ENCODE measurements at regions not wholly inside any gene's neighbourhood (a gene's known extent, or its start where the extent isn't known, plus 50 kb on each side); places are given as distances from the start of the nearest gene placed in this dataset.

DNA sequence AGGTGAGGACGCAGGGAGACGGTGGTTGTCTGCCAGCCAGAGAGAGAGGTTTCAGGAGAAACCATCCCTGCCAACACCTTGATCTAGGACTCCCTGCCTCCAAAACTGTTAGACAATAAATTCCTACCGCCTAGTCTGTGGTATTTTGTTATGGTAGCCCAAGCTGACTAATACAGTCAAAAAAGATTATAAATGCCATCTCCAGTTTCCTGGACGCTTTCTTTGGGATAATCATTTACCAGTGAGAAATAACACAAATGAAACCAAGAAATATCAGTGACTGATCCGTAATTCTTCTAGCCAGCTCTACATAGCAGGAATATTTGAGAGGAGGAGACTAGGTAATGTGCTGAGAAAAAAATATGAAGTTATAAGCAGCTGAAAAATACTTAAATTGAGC is 707.8 kb upstream of the LMCD1 start:
- no peak for DNase-seq

- DNase-seq, result no peak
Measured at GRCh38 chr3:7798276-7798675, 703.3 kb upstream of the LMCD1 start.

DNA sequence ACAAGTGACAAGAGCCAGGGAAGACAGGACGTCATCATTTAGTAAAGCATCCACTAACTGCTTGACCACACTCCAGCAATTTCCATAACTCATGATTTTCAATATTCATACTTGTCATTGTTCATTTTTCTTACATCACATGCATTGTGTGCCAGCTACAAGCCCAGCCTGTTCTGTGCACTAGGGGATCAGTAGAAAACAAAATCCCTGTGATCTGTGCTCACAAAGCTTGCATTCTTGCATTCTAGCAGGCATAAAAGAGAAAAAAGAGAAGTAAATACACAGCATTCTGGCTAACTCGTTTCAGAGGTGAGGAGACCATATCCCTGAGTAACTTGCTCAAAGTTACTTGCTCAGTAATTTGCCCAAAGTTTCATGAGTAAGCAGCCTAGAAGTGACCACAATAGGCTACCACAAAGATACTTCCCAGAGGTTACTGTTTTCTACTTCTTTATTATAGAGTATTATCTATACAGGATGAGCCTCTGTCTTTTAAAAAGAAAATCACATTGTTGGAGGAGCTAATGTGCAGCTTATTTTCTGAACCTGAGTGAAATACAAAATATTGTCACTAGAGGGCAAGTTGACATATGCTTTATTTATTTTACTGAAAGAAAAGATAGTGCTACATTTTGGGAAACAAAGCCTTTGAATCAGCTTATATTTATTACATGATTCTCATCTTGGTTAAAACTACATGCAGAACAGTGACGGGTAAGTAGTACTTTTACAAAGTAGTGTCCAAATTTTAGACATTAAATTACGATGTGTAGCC is 701.4 kb upstream of the LMCD1 start:
- no peak for DNase-seq

- DNase-seq, result no peak
Measured at GRCh38 chr3:7812490-7812889, 689.1 kb upstream of the LMCD1 start.

GRCh38 chr3:7813365-7813764 is 688.3 kb upstream of the LMCD1 start:
- DNase-seq, result no peak

- no peak for DNase-seq
Measured at GRCh38 chr3:7817239-7817638, 684.4 kb upstream of the LMCD1 start.

DNA sequence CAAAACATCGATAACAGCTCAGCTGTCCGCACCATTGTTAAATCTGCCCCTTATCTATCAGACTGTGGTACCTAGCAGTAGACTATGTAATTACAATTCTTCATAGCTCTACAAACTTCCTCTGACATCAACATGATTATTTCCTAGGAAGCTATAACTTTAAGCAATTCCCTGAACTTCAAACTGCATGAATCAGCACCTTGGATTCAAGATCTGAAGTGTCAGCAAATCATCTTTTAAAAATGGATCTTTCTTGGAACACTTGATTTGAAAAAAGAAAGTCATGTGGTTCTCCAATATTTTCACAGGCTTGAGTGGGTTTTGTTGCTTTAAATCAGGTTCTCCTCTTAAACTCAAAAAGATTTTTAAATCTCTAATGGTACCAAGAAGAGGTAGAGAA is 680.7 kb upstream of the LMCD1 start:
- no peak for DNase-seq

DNA sequence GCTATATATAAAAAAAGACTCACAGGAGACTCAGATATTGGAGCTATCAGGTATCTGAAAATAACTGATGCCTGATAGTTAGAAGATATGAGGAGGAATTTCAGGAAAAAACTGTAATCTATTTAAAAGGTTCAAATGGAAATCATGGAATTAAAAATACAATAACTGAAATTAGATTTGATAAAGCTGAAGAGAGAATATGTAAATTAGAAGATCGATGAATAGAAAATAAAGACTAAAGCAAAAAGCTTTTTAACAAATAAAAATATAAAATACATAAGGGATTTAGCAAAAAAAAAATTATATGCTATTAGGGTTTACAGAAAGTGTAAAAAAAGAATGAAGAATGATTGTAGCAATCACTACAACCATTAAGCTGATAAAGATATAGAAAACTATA is 679.8 kb upstream of the LMCD1 start:
- DNase-seq, result no peak

DNA sequence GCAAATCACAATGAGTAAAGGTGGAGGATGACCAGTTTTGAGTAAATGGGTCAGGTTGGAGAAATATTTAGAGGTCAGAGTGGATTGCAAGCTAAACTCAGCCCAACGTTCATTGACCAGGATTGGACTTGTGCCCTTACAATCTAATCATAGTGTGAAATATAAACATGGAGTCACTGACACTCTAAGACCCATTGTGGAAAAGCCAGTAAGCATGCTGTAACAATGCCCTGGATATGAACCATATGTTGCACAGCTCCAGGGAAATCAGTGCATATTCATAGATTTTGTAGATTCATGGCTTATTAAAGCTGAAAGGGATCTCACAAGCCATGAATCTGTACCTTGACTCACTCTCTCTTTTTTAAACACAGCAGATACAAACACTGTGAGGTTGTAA is 660.2 kb upstream of the LMCD1 start:
- DNase-seq, result no peak

- DNase-seq, result no peak
Measured at GRCh38 chr3:7843441-7843840, 658.2 kb upstream of the LMCD1 start.

DNA sequence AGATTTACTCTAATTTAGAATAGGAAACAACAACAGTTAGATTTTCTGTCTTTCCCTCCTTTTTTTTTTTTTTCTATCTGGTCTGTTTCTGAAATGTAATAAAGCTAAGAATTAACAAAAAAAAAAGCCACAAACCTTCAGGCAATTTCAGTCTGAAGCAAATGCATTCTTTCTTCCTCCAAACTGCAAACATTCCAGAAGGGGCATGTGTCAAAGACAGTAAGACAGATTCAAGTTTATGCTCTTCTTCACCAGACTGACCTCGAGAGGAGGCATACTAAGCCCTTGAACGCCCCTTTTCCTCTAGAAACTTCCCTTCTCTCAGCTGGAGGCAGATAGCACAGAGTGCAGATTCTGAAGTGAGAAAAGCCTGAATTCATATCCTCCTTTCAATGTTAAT is 654.6 kb upstream of the LMCD1 start:
- DNase-seq, result no peak

DNA sequence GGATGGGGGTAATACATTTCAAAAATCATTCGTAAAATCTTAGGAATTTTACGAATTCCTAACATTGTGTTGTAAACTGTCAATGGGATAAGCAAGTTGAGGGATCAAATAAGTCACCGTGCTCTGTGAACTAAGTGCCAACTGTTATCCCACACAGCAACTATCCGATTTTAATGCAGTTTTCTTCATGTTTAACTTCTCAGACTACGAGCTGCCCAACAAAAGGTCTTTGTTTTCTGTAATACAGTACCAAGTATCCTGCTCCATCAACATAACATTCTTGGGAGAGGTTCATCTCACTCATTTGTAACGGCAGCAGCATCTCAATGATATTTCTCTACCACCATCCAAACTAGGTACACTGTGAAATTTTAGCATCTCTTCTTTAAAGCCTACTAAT is 654.1 kb upstream of the LMCD1 start:
- DNase-seq, result no peak

DNA sequence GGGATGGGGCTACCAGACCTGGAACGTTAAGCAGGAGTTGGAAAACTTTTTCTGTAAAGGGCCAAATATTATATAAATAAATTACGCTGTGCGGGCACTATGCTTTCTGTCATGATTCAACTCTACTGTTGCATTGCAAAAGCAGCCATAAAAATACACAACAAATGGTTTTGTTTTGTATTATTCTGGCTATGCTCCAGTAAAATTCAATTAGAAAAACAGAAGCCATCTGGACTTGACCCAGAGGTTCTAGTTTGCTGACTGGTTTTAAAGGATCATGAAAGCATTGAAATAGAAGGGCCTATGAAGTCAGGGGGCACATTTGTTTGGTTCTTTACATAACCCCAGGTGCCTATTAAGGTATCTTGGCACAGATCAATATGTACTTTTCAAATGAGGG is 647.4 kb upstream of the LMCD1 start:
- no peak for DNase-seq

GRCh38 chr3:7854721-7855120 is 646.9 kb upstream of the LMCD1 start:
- DNase-seq, result no peak

- DNase-seq, result no peak
Measured at GRCh38 chr3:7865611-7866010, 636.0 kb upstream of the LMCD1 start.

DNA sequence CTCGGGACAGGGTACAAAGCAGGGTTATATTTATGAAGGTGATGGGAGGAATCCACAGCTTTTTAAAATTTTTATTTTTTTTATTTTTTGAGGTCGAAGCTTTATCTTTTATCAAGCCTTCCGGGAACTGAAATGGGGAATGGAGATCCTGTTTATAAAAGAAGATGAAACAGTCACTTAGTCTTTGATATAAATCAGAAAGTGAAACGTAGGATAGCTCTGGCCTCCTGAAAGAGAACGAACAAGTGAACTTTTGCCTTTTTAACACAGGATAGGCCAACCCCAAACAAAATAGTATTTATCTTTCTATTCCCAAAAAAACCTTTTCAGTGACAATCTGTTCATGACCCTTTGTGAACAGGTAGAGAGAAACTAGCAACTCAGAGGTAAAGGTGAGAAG is 634.0 kb upstream of the LMCD1 start:
- DNase-seq, result no peak

DNA sequence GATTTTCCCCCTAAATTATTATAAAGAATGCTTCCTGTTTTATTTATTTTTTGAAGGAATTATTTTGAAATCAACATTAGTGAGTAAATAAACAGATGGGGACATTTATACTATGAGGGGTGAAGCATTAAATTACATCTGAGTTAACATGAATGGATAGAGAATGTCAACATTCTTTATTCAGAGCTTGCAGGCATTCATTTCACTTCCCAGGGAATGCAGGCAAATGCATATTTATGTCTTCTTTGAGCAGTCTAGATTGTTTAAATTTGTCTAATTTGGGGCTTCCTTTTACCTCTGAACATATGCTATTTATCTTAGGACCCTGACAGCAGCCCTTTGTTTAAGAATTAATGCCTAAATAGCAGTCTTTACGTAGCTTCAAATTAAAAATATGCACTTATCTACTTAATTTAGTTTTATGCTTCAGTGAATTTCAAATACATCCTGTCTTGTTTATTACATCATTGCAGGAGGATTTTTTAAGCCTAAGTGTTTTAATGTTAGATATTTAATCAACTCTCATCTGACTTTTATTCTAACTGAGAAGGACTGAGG is 630.5 kb upstream of the LMCD1 start:
- no peak for DNase-seq

- DNase-seq, result no peak
Measured at GRCh38 chr3:7874116-7874515, 627.5 kb upstream of the LMCD1 start.

GRCh38 chr3:7875925-7876324 is 625.7 kb upstream of the LMCD1 start:
- DNase-seq, result no peak

- DNase-seq, result no peak
Measured at GRCh38 chr3:7876741-7877297, 624.8 kb upstream of the LMCD1 start.

- DNase-seq, result no peak
Measured at GRCh38 chr3:7877312-7877711, 624.3 kb upstream of the LMCD1 start.

DNA sequence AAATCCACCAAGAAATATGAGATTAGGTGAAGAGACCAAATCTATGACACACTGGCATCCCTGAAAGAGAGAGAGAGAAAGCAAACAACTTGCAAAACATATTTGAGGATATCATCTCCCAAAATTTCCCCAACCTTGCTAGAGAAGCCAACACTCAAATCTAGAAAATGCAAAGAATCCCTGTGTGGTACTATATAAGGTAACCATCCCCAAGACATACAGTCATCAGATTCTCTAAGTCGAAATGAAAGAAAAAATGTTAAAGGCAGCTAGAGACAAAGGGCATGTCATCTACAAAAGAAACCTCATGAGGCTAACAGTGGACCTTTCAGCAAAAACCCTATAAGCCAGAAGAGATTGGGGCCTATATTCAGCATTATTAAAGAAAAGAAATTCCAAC is 622.1 kb upstream of the LMCD1 start:
- DNase-seq, result no peak

- no peak for DNase-seq
Measured at GRCh38 chr3:7881946-7882345, 619.7 kb upstream of the LMCD1 start.

DNA sequence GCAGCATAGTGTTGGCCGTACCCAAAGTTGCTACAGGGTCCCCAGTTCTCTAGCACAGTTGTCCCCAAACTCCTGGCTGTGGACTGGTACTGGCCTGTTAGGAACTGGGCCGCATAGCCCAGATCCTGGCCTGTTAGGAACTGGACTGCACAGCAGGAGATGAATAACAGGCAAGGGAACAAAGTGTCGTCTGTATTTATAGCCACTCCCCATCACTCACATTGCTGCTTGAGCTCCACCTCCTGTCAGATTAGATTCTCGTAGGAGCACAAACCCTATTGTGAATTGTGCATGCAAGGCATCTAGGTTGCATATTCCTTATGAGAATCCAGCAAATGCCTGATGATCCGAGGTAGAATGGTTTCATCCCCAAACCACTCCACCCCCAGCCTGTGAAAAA is 604.0 kb upstream of the LMCD1 start:
- no peak for DNase-seq

DNA sequence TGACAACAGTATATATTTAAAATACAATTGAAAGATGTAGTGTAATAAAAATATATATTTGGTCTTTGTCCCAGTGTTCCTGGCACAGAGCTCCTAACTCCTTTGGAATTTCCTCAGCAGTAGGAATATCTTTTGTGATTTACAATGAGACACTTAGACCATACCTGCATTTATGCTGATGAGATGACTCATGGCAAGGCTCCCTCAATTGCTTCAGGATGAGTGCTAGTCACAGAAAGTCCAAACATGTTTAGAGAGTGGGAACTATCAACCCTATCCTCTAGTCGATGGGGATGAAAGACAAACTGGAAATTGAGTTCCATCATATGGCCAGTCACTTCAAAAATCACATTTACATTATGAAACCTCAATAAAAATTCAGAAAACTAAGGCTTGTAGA is 588.3 kb upstream of the LMCD1 start:
- DNase-seq, result no peak
